NOMO-1 treated with DMSO at 0.1 percent for 48 hours (cell line): ENCODE measurements at regions not wholly inside any gene's neighbourhood (a gene's known extent, or its start where the extent isn't known, plus 50 kb on each side); places are given as distances from the start of the nearest gene placed in this dataset.

ENCODE experiments used
- DNase-seq: peaks from one replicate; lab custom pipeline; 2025; ENCODE audit not compliant: unreplicated experiment; lab: John Stamatoyannopoulos, UW

GRCh38 chr11:82676483-82677094, 57.1 kb downstream of the FAM181B start:
- no peak for DNase-seq

DNA sequence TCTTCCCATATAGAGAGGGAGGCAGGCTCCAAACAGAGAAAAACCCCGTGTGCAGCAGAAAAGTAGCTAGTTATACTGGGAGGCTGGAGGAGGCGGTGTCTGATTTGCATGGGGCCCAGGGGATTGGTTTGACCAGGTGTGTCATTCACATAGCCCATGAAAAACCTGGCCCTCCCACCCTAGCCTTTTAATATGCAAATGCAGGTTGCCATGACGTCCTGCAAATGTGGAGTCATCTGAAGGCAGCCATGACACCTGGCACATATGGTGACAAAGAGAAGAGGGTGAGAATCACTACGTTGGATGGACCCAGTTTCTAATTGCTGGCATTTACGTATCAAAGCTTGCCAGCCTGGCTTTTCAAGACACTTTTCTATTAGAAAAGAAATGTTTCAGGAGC, 57.8 kb downstream of the FAM181B start:
- DNase-seq: no peak

DNA sequence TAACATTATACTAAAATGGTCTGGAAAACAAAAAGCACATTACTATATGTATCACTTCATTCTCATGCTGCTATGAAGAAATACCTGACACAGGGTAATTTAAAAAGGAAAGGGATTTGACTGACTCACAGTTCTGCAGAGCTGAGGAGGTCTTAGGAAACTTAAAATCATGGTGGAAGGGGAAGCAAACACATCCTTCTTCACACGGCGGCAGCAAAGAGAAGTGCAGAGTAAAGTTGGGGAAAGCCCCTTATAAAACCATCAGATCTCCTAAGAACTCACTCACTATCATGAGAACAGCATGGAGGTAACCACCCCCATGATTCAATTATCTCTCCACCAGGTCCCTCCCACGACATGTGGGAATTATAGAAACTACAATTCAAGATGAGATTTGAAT, 60.0 kb downstream of the FAM181B start:
- DNase-seq: peak; percentile 62

- no peak for DNase-seq
Measured at GRCh38 chr11:82671451-82671850, 62.2 kb downstream of the FAM181B start.

DNA sequence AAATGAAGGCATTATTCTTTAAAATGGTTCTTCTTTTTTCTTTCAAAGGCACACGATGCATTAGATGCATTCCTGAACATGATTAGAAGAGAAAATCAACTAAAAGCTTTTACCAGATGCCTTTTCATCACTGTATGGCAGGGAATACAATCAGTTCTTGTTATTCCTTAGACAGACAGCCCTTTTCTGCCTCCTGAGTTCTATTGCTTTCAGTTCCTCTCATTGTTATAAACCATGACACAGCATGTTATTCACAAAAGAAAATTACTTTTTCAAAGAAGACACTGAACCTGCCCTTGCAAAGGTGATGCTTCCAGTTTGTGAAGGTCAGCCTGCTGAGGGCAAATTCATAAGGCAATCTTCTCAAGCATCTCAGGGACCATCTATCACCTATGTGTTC, 70.1 kb downstream of the FAM181B start:
- peak; percentile 54 for DNase-seq

DNA sequence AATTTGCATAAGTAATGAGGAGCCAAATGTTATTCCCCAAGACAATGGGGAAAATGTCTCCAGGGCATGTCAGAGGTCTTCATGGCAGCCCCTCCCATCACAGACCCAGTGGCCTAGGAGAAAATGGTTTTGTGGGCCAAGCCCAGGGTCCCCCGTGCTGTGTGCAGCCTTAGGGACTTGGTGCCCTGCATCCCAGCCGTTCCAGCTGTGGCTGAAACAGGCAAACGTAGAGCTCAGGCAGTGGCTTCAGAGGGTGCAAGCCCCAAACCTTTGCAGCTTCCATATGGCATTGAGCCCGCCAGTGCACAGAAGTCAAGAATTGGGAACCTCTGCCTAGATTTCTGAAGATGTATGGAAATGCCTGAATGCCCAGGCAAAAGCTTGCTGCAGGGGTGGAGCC, 79.9 kb downstream of the FAM181B start:
- DNase-seq: no peak

DNA sequence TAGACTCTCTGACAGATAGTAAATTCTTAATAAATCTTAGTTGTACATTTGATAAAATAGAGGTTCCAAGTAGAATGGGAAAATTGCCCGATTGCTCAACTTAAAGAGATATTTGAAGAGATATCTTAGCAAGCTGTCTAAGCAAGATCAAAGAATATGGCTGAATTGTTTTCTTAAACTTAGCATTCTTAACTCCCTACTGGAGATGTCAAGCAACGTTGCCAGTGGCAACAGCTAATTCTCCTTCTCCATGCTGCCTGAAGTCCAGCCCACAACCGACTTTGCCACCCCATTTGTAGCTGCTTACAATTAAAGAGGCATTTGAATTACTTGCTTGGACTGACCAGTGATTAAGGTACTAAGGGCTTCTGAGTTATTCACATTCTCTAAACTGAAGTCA, 94.4 kb downstream of the FAM181B start:
- no peak for DNase-seq

GRCh38 chr11:82636615-82637014, 97.0 kb downstream of the FAM181B start:
- no peak for DNase-seq

- no peak for DNase-seq
Measured at GRCh38 chr11:82634091-82634490, 99.6 kb downstream of the FAM181B start.

GRCh38 chr11:82631722-82632630, 101.7 kb downstream of the FAM181B start:
- DNase-seq: peak; percentile 69

- DNase-seq: no peak
Measured at GRCh38 chr11:82610671-82611070, 123.0 kb downstream of the FAM181B start.

- no peak for DNase-seq
Measured at GRCh38 chr11:82606738-82607137, 126.9 kb downstream of the FAM181B start.

- DNase-seq: no peak
Measured at GRCh38 chr11:82601711-82602110, 132.0 kb downstream of the FAM181B start.

- DNase-seq: no peak
Measured at GRCh38 chr11:82599836-82600235, 133.8 kb downstream of the FAM181B start.

- DNase-seq: no peak
Measured at GRCh38 chr11:82586581-82586980, 147.1 kb downstream of the FAM181B start.

GRCh38 chr11:82577246-82577645, 156.4 kb downstream of the FAM181B start:
- no peak for DNase-seq

DNA sequence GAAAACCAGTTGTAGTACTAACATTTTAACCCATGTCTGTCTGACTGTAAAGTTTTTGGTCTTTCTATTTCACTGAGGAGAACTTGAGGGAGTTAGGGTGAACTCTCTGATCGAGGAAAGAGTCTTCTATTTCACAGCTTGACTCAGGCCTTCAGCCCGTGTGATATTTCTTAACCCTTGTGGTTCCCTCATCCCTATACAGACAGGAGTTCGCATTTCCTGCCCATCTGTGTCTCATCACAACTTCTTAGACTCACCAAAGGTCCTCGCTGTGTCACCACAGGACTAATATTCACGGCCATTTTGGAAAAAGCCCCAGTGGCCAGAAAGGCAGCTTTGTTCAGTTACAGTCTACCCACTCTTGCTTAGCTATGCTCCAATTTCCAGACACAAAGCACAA, 172.8 kb downstream of the FAM181B start:
- DNase-seq: peak; percentile 61

GRCh38 chr11:82559609-82560008, 174.1 kb downstream of the FAM181B start:
- DNase-seq: no peak

GRCh38 chr11:82557274-82557673, 176.4 kb downstream of the FAM181B start:
- peak; percentile 91 for DNase-seq

- no peak for DNase-seq
Measured at GRCh38 chr11:82556210-82556609, 177.5 kb downstream of the FAM181B start.

DNA sequence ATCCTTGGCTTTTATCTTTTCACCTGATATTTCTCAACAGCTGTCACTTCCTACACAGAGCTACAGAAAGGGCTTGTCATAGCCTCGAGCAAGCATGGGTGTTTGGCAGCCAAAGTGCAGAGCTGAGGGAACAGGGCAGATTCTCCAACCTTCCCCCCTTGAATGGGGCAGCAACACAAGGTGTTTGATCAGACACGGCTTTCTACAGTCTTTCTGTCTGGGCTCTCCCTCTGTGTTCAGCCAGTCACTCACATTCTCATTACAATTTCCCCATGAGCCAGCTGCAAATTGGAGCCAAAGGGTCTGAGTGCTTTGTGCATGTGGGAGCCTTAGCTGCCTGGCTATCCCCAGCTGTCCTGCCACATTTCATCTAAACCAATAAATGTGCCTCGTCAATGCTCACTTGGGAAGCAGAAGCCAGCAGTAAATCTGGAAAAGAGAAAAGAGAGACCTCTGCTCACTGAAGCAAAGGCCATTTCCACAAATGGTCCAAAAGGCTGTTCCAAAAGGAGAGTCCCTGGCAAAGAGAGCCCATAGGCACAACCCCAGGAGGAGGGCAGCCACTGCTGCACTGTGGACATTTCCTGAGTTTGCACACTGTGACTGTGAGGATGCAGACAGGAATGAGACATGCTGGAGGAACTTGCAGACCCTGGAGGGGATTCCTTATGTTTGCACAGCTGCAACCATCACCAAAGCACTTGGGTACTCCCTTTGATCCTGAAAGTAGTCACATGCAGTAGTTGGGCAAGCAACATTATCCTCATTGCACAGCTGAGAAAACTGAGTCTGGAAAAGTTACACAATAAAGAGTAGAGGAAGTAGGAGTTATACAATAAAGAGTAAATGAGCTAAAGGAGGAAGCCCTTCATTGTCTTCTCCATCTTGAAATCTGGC, 186.8 kb downstream of the FAM181B start:
- DNase-seq: peak; percentile 35
